ENCODE measurements at regions not wholly inside any gene's neighbourhood (a gene's known extent, or its start where the extent isn't known, plus 50 kb on each side); places are given as distances from the start of the nearest gene placed in this dataset.

- TF ChIP-seq POU2F2 (IDR thresholded peaks at IDR 0.05; ENCODE audit: low read depth, low read length) (no peak), POLR2AphosphoS5 (IDR thresholded peaks at IDR 0.05; ENCODE audit: low read depth, low read length) (no peak)
Measured at GRCh38 chr22:47232753-47233152, 470.3 kb downstream of the TBC1D22A start.

Measured in GM12891 (cell line).